Small intestine (tissue), 7 donors: ENCODE measurements at regions not wholly inside any gene's neighbourhood (a gene's known extent, or its start where the extent isn't known, plus 50 kb on each side); places are given as distances from the start of the nearest gene placed in this dataset.

Experiments used
- DNase-seq, 2 donors: peaks; one replicate each; pipeline versions ENCODE4 v3.0.0 to v3.0.0-alpha.2; 2013
- FAIRE-seq: peaks from 2 replicates; lab custom pipeline; 2012; peaks lifted over from hg19 to GRCh38; lab: Jason Lieb, UNC
- H3K27ac ChIP-seq, 3 donors: one replicate each; pipeline ENCODE4 v1.5.1; 2013; ENCODE audit warnings: low read length in 2 of 3, mild to moderate bottlenecking in 2 of 3, control low read depth in 1 of 3, inconsistent platforms in 1 of 3, low read depth in 1 of 3, moderate library complexity in 1 of 3
- H3K27me3 ChIP-seq, 3 donors: one replicate each; pipeline ENCODE4 v1.6.1; 2013; ENCODE audit warnings: low read length in 3 of 3, inconsistent platforms in 1 of 3; ENCODE audit not compliant: control insufficient read depth in 3 of 3, insufficient read depth in 3 of 3
- H3K36me3 ChIP-seq, 3 donors: one replicate each; pipeline ENCODE4 v1.6.1; 2013; ENCODE audit warnings: low read length in 3 of 3, inconsistent platforms in 1 of 3, low read depth in 1 of 3, mild to moderate bottlenecking in 1 of 3, moderate library complexity in 1 of 3; ENCODE audit not compliant: control insufficient read depth in 3 of 3, insufficient read depth in 2 of 3
- H3K4me1 ChIP-seq, 3 donors: one replicate each; pipeline ENCODE4 v1.6.1; 2013; ENCODE audit warnings: low read length in 2 of 3, inconsistent platforms in 1 of 3, low read depth in 1 of 3, mild to moderate bottlenecking in 1 of 3, moderate library complexity in 1 of 3; ENCODE audit not compliant: control insufficient read depth in 3 of 3, insufficient read depth in 2 of 3
- H3K4me3 ChIP-seq, 3 donors: one replicate each; pipeline ENCODE4 v1.5.1; 2013; ENCODE audit warnings: low read length in 3 of 3, control low read depth in 1 of 3, inconsistent platforms in 1 of 3, low read depth in 1 of 3, mild to moderate bottlenecking in 1 of 3, moderate library complexity in 1 of 3
- H3K9me3 ChIP-seq, 2 donors: one replicate each; pipeline ENCODE4 v1.6.1; 2013; ENCODE audit warnings: low read depth in 1 of 2, low read length in 1 of 2; ENCODE audit not compliant: control insufficient read depth in 2 of 2, insufficient read depth in 1 of 2
- WGBS, 3 donors: extraction: QIAGEN DNeasy Blood & Tissue Kit; methylation state at CpG; one replicate each; pipeline ENCODE4 v1.1.7; 2013; 5-methylcytosine and 5-hydroxymethylcytosine counted together
- donor health status: healthy with polysubstance abuse.
- donor health status: control.
- donor health status: control.
- donor health status: Bipolar disorder and iron deficiency.
- donor health status: healthy.

DNA sequence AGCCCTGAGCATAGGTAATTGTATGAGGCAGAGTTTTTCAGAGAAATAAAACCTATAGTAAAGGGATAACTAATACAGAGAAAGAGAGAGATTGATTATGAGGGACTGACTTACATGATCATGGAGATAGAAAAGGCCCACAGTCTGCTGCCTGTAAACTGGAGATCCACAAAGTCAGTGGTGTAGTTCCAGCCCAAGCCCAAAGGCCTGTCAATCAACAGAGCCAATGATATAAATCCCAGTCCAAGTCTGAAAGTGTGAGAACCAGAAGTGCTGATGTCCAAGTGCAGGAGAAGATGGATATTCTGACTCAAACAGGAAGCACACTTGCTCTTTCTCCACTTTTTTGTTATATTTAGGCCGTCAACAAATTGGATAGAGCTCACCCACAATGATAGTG lies 340.1 kb upstream of the RGS18 start:
- 75 to 93% (median 78%) methylated on average over 1 of the region's 1 CpG for WGBS, 3 donors
- Histone ChIP-seq H3K27me3 (no peaks in the 10 kb centered on the region), H3K36me3 (no peaks in the 10 kb centered on the region), H3K27ac (no peak overlapping the region), H3K9me3 (peaks cover 0 to 6% of the 10 kb centered on the region in 2 donors), H3K4me1 (no peaks in the 10 kb centered on the region), H3K4me3 (no peak overlapping the region)
- no peak for FAIRE-seq
- DNase-seq, result no peak

DNA sequence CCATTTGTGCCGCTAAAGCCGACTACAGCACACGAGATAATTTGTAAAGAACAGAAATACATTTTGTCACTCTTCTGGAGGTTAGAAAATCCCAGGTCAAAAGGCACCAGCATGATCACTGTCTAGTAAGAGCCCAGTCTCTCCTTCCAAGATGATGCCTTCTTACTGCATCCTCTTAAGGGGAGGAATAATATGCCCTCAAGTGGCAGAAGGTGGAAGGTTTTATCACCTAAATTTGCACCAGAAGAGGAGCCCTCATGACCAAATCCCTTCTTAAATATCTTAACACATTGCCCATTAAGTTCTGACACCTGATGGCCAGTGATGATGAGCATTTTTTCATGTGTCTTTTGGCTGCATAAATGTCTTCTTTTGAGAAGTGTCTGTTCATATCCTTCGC lies 326.7 kb upstream of the RGS18 start:
- H3K27ac ChIP-seq, result no peak overlapping the region
- H3K4me1 ChIP-seq, result no peaks in the 10 kb centered on the region
- H3K9me3 ChIP-seq, result no peaks in the 10 kb centered on the region
- no peak for FAIRE-seq
- no peaks in the 10 kb centered on the region for H3K36me3 ChIP-seq
- no peak overlapping the region for H3K4me3 ChIP-seq
- 65 to 69% (median 65%) methylated on average over 4 of the region's 4 CpGs for WGBS, 3 donors
- H3K27me3 ChIP-seq, result no peaks in the 10 kb centered on the region
- DNase-seq, result no peak

DNA sequence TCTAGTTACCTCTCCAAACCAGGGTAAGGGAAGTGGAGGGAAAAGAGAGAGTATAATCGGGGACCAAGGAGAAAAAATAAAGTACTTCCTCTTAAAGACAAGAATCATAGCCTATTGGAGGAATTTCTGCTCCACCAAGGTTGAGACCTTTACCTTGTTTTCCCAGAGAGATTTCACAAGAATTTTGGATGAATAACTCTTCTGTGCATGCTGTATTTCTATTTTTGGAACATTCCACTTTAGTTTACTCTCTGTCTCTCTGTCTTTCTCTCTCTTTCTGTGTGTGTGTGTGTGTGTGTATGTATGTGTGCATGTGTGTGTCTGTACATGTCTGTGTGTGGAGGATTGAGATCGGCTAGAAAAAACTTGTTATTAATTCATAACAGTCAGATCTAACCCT lies 318.4 kb upstream of the RGS18 start:
- H3K9me3 ChIP-seq, result no peaks in the 10 kb centered on the region
- DNase-seq, result no peak
- no peak for FAIRE-seq
- 73 to 83% (median 80%) methylated on average over 2 of the region's 2 CpGs for WGBS, 3 donors
- no peaks in the 10 kb centered on the region for H3K36me3 ChIP-seq
- H3K4me1 ChIP-seq, result no peaks in the 10 kb centered on the region
- H3K27ac ChIP-seq, result no peak overlapping the region
- no peaks in the 10 kb centered on the region for H3K27me3 ChIP-seq
- H3K4me3 ChIP-seq, result no peak overlapping the region

DNA sequence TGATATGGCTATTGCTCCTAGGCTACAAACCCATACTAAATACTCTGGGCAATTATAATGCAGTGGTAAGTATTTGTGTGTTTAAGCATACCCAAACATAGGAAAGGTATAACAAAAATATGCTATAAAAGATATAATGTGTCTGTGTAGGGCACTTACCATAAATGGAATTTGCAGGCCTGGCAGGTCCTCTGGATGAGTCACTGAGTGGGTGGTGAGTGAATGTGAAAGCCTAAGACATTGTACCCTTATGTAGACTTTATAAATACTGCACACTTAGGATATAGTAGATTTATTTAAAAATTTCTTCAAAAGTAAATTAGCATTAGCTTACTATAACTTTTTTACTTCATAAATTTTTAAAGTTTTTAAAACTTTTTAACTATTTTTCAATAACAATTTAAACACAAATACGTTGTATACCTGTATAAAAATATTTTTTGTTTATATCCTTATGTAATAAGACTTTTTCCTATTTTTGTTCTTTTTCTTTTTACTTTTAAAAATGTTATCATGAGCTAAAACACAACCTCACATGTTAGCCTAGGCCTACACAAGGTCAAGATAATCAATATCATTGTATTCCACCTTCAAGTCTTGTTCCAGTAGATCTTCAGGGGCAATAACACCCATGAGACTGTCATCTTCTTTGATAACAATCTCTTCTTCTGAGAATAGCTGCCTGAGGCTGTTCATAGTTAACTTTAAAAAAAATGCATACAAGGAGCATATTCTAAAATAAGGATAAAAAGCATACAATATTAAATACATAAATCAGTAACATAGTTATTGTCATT lies 306.3 kb upstream of the RGS18 start:
- no peak for FAIRE-seq

DNA sequence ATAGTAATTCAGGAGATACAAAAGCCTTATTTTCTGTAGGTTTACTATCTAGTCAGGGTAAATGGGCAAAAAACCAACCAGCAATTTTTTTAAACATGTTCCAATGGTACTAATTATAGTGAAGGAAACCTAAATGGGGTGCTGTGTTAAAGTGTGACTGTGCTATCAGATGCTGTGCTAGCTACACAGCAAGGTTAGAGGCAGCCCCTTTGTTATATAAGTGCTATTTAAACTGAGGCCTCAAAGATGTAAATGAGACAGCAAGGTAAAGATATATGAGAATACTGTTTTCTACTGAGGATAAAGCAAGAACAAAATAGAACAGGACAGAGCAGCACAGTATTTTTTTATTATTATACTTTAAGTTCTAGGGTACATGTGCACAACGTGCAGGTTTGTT lies 305.4 kb upstream of the RGS18 start:
- DNase-seq, result no peak
- 71 to 100% (median 78%) methylated on average over 1 of the region's 1 CpG for WGBS, 3 donors
- FAIRE-seq, result no peak
- H3K9me3 ChIP-seq, result no peaks in the 10 kb centered on the region
- no peaks in the 10 kb centered on the region for H3K27me3 ChIP-seq
- H3K27ac ChIP-seq, result no peak overlapping the region
- no peaks in the 10 kb centered on the region for H3K36me3 ChIP-seq
- no peak overlapping the region for H3K4me3 ChIP-seq
- H3K4me1 ChIP-seq, result no peaks in the 10 kb centered on the region

More for the DNA sequence above, 306.3 kb upstream of the RGS18 start:
- DNase-seq, result no peak
- no peak overlapping the region for H3K27ac ChIP-seq
- no peaks in the 10 kb centered on the region for H3K4me1 ChIP-seq
- no peaks in the 10 kb centered on the region for H3K9me3 ChIP-seq
- no peaks in the 10 kb centered on the region for H3K27me3 ChIP-seq
- H3K4me3 ChIP-seq, result no peak overlapping the region
- WGBS, 3 donors, result 41 to 73% (median 49%) methylated on average over 1 of the region's 1 CpG
- H3K36me3 ChIP-seq, result no peaks in the 10 kb centered on the region

DNA sequence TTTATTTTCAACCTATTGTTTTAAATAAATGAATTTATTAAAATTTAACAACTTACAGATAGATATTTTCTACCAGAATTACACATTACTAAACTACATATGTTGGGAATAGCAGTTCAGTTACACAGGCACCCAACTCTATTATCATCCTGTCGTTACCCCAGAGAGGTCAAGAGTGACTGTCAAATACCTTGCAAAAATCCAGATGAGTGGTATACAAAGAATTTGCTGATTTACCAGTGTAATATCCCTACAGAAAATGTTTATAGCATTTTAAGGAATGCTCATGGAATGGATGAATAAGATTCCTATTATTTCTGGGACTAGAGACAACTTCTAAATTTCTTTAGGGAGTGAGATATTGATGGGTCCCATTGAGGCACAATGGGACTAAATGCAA lies 300.7 kb upstream of the RGS18 start:
- Histone ChIP-seq H3K4me1 (no peaks in the 10 kb centered on the region), H3K27me3 (no peaks in the 10 kb centered on the region), H3K4me3 (no peak overlapping the region), H3K27ac (no peak overlapping the region), H3K36me3 (no peaks in the 10 kb centered on the region), H3K9me3 (no peaks in the 10 kb centered on the region)
- DNase-seq (no peak), FAIRE-seq (no peak)
- 46 to 54% (median 48%) methylated on average over 1 of the region's 1 CpG for WGBS, 3 donors

DNA sequence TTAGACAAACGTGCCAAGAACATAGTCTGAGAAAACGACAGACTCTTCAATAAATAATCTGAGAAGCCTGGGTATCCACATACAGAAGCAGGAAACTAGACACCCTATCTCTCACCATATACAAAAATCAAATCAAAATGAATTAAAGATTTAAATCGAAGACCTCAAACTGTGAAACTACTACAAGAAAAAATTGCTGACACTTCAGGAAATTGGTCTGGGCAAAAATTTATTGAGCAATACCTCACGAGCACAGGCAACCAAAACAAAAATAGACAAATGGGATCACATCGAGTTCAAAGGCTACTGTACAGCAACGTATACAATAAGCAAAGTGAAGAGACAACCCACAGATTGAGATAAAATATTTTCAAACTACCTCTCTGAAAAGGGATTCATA lies 292.8 kb upstream of the RGS18 start:
- Histone ChIP-seq H3K27me3 (no peaks in the 10 kb centered on the region), H3K27ac (no peak overlapping the region), H3K36me3 (no peaks in the 10 kb centered on the region), H3K9me3 (no peaks in the 10 kb centered on the region), H3K4me3 (no peak overlapping the region), H3K4me1 (no peaks in the 10 kb centered on the region)
- no peak for FAIRE-seq
- no peak for DNase-seq
- 69 to 75% (median 70%) methylated on average over 6 of the region's 6 CpGs for WGBS, 3 donors

DNA sequence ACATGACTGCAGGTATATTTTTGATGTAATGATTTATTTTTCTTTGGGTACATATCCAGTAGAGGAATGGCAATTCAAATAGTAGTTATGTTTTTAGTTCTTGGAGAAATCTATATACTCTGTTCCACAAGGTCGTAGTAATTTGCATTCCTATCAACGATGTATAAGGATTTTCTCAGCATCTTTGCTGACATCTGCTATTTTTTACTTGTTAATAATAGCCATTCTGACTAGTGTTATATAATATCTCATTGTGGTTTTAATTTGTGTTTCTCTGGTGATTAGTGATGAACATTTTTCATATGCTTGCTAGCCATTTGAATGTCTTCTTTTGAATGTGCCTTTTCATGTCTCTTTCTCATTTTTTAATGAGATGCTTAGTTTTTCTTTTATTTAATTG lies 292.1 kb upstream of the RGS18 start:
- no peak for FAIRE-seq
- H3K36me3 ChIP-seq, result no peaks in the 10 kb centered on the region
- 68 to 89% (median 72%) methylated on average over 2 of the region's 2 CpGs for WGBS, 3 donors
- no peaks in the 10 kb centered on the region for H3K4me1 ChIP-seq
- H3K27me3 ChIP-seq, result no peaks in the 10 kb centered on the region
- no peaks in the 10 kb centered on the region for H3K9me3 ChIP-seq
- no peak overlapping the region for H3K4me3 ChIP-seq
- no peak for DNase-seq
- no peak overlapping the region for H3K27ac ChIP-seq
